ENCODE measurements at regions not wholly inside any gene's neighbourhood (a gene's known extent, or its start where the extent isn't known, plus 50 kb on each side); places are given as distances from the start of the nearest gene placed in this dataset.

GRCh38 chr3:181764544-181764943 lies 52.8 kb downstream of the SOX2 start:
- no peak for DNase-seq (ENCODE audit: low read depth in 2 of 2)

- DNase-seq (ENCODE audit: low read depth in 2 of 2): no peak
These were observed 58.6 kb downstream of the SOX2 start for GRCh38 chr3:181770296-181770695.

- no peak for DNase-seq (ENCODE audit: low read depth in 2 of 2)
These were observed 59.4 kb downstream of the SOX2 start for GRCh38 chr3:181771120-181771519.

- DNase-seq (ENCODE audit: low read depth in 2 of 2): no peak
These were observed 60.4 kb downstream of the SOX2 start for GRCh38 chr3:181772166-181772565.

GRCh38 chr3:181773921-181774320 lies 62.2 kb downstream of the SOX2 start:
- DNase-seq (ENCODE audit: low read depth in 2 of 2): no peak

GRCh38 chr3:181782306-181782954 lies 70.7 kb downstream of the SOX2 start:
- DNase-seq (ENCODE audit: low read depth in 2 of 2): no peak

- no peak for DNase-seq (ENCODE audit: low read depth in 2 of 2)
These were observed 78.8 kb downstream of the SOX2 start for GRCh38 chr3:181790561-181790960.

- DNase-seq (ENCODE audit: low read depth in 2 of 2): no peak
These were observed 79.6 kb downstream of the SOX2 start for GRCh38 chr3:181791056-181791955.

- DNase-seq (ENCODE audit: low read depth in 2 of 2): no peak
These were observed 81.3 kb downstream of the SOX2 start for GRCh38 chr3:181793006-181793405.

GRCh38 chr3:181794011-181794790 lies 82.5 kb downstream of the SOX2 start:
- DNase-seq (ENCODE audit: low read depth in 2 of 2): no peak

- no peak for DNase-seq (ENCODE audit: low read depth in 2 of 2)
These were observed 84.9 kb downstream of the SOX2 start for GRCh38 chr3:181796641-181797040.

- DNase-seq (ENCODE audit: low read depth in 2 of 2): no peak
These were observed 85.7 kb downstream of the SOX2 start for GRCh38 chr3:181797431-181797830.

GRCh38 chr3:181805703-181806102 lies 94.0 kb downstream of the SOX2 start:
- DNase-seq (ENCODE audit: low read depth in 2 of 2): no peak

- DNase-seq (ENCODE audit: low read depth in 2 of 2): no peak
These were observed 96.3 kb downstream of the SOX2 start for GRCh38 chr3:181808053-181808452.

- no peak for DNase-seq (ENCODE audit: low read depth in 2 of 2)
These were observed 112.0 kb downstream of the SOX2 start for GRCh38 chr3:181823716-181824115.

- DNase-seq (ENCODE audit: low read depth in 2 of 2): no peak
These were observed 113.2 kb downstream of the SOX2 start for GRCh38 chr3:181824961-181825360.

- no peak for DNase-seq (ENCODE audit: low read depth in 2 of 2)
These were observed 127.6 kb downstream of the SOX2 start for GRCh38 chr3:181839039-181839915.

- DNase-seq (ENCODE audit: low read depth in 2 of 2): no peak
These were observed 128.2 kb downstream of the SOX2 start for GRCh38 chr3:181839916-181840297.

- no peak for DNase-seq (ENCODE audit: low read depth in 2 of 2)
These were observed 132.5 kb downstream of the SOX2 start for GRCh38 chr3:181844211-181844610.

GRCh38 chr3:181847276-181847675 lies 135.6 kb downstream of the SOX2 start:
- DNase-seq (ENCODE audit: low read depth in 2 of 2): no peak

- DNase-seq (ENCODE audit: low read depth in 2 of 2): no peak
These were observed 139.3 kb downstream of the SOX2 start for GRCh38 chr3:181851063-181851462.
